Sigmoid colon (tissue), 6 donors: ENCODE measurements at regions not wholly inside any gene's neighbourhood (a gene's known extent, or its start where the extent isn't known, plus 50 kb on each side); places are given as distances from the start of the nearest gene placed in this dataset.

ENCODE experiments used
- DNase-seq: peaks from one replicate; pipeline ENCODE4 v3.0.0-alpha.2; 2019
- H3K27ac ChIP-seq, 4 donors: fragments of 200-600 bp; sonication (generic); one replicate each; pipeline ENCODE4 v1.5.1; 2016 to 2019; ENCODE audit warnings: mild to moderate bottlenecking in 1 of 4
- H3K27me3 ChIP-seq, 3 donors: fragments of 200-600 bp; sonication (generic); one replicate each; pipeline ENCODE4 v1.5.1; 2019; ENCODE audit warnings: mild to moderate bottlenecking in 1 of 3
- H3K36me3 ChIP-seq, 4 donors: fragments of 200-600 bp; sonication (generic); one replicate each; pipeline ENCODE4 v1.5.1; 2016 to 2019
- H3K4me1 ChIP-seq, 4 donors: fragments of 200-600 bp; sonication (generic); one replicate each; pipeline ENCODE4 v1.5.1; 2017 to 2019
- H3K4me3 ChIP-seq, 4 donors: fragments of 200-600 bp; sonication (generic); one replicate each; pipeline ENCODE4 v1.5.1; 2017 to 2019; ENCODE audit warnings: mild to moderate bottlenecking in 2 of 4, moderate library complexity in 1 of 4
- H3K9me3 ChIP-seq, 4 donors: fragments of 200-600 bp in 3 of 4; sonication (generic) in 3 of 4; one replicate each; pipeline versions ENCODE4 v1.5.1 to v1.6.1; 2013 to 2019
- CTCF ChIP-seq, 4 experiments: fragments of 450-650 bp in 3 of 4; fragments of 200-600 bp in 1 of 4; IDR thresholded peaks; one replicate each; pipeline ENCODE4 v1.5.1; 2016 to 2019; ENCODE audit warnings: antibody characterized with exemption in 4 of 4, mild to moderate bottlenecking in 3 of 4, moderate library complexity in 2 of 4
- EP300 ChIP-seq, 4 donors: sonication (generic); formaldehyde crosslinking; IDR thresholded peaks; one replicate each; pipeline ENCODE4 v1.6.1; 2017; ENCODE audit warnings: antibody characterized with exemption in 4 of 4
- POLR2A ChIP-seq, 2 donors: fragments of 450-650 bp; IDR thresholded peaks; one replicate each; pipeline ENCODE4 v1.6.1; 2016; ENCODE audit warnings: antibody characterized with exemption in 2 of 2, mild to moderate bottlenecking in 2 of 2, moderate library complexity in 2 of 2
- POLR2AphosphoS5 ChIP-seq, 4 donors: sonication (generic); formaldehyde crosslinking; IDR thresholded peaks; one replicate each; pipeline ENCODE4 v1.6.1; 2017; ENCODE audit warnings: antibody characterized with exemption in 4 of 4
- WGBS, 2 donors: extraction: QIAGEN DNeasy Blood & Tissue Kit; methylation state at CpG; one replicate each; pipeline ENCODE4 v1.1.7; 2013; 5-methylcytosine and 5-hydroxymethylcytosine counted together
- intact Hi-C: fragments of 100-400 bp; cut with DNase I; formaldehyde crosslinking; loops from one replicate; pipeline ENCODE4 v1.15.1; 2023
- donor health status: healthy with polysubstance abuse.
- donor health status: healthy.

GRCh38 chr9:87067426-87067825 lies 120.1 kb upstream of the GAS1 start:
- Histone ChIP-seq H3K4me3 (no peak overlapping the region), H3K27me3 (no peaks in the 10 kb centered on the region), H3K27ac (peak overlapping the region in 2 of 4 donors; percentile 46 to 54), H3K9me3 (no peaks in the 10 kb centered on the region), H3K36me3 (no peaks in the 10 kb centered on the region), H3K4me1 (peaks cover 0 to 48% (median 34%) of the 10 kb centered on the region in 4 donors)
- no peak for DNase-seq
- 40 to 74% methylated on average over 1 of the region's 1 CpG for WGBS, 2 donors
- no peak for TF ChIP-seq POLR2A (IDR thresholded peaks at IDR 0.05)
- peak in 2 of 4 donors; percentile 16 to 23 for TF ChIP-seq POLR2AphosphoS5 (IDR thresholded peaks at IDR 0.05)
- intact Hi-C loops, result no loop called here

GRCh38 chr9:87068177-87068840 lies 121.0 kb upstream of the GAS1 start:
- WGBS, 2 donors, result 60 to 77% methylated on average over 4 of the region's 4 CpGs
- DNase-seq, result no peak
- intact Hi-C loops, result no loop called here
- TF ChIP-seq EP300 (IDR thresholded peaks at IDR 0.05), result no peak
- H3K27ac ChIP-seq, result no peak overlapping the region
- peaks cover 0 to 50% (median 34%) of the 10 kb centered on the region in 4 donors for H3K4me1 ChIP-seq
- H3K36me3 ChIP-seq, result no peaks in the 10 kb centered on the region
- no peaks in the 10 kb centered on the region for H3K9me3 ChIP-seq
- no peaks in the 10 kb centered on the region for H3K27me3 ChIP-seq
- no peak overlapping the region for H3K4me3 ChIP-seq

- H3K36me3 ChIP-seq, result no peaks in the 10 kb centered on the region
- no peak for DNase-seq
- intact Hi-C loops, result no loop called here
- no peaks in the 10 kb centered on the region for H3K27me3 ChIP-seq
- no peak overlapping the region for H3K4me3 ChIP-seq
- no peaks in the 10 kb centered on the region for H3K9me3 ChIP-seq
- peaks cover 0 to 47% (median 33%) of the 10 kb centered on the region in 4 donors for H3K4me1 ChIP-seq
- TF ChIP-seq POLR2AphosphoS5 (IDR thresholded peaks at IDR 0.05) (no peak), POLR2A (IDR thresholded peaks at IDR 0.05) (no peak), CTCF (IDR thresholded peaks at IDR 0.05) (no peak), EP300 (IDR thresholded peaks at IDR 0.05) (no peak)
- H3K27ac ChIP-seq, result no peak overlapping the region
- WGBS, 2 donors, result 54 to 58% methylated on average over 3 of the region's 3 CpGs
Measured at GRCh38 chr9:87069690-87070089, 122.4 kb upstream of the GAS1 start.

- no peaks in the 10 kb centered on the region for H3K36me3 ChIP-seq
- H3K27ac ChIP-seq, result no peak overlapping the region
- no peaks in the 10 kb centered on the region for H3K9me3 ChIP-seq
- 81 to 90% methylated on average over 3 of the region's 3 CpGs for WGBS, 2 donors
- H3K4me1 ChIP-seq, result peaks cover 0 to 46% (median 33%) of the 10 kb centered on the region in 4 donors
- TF ChIP-seq EP300 (IDR thresholded peaks at IDR 0.05) (no peak), CTCF (IDR thresholded peaks at IDR 0.05) (no peak), POLR2A (IDR thresholded peaks at IDR 0.05) (no peak), POLR2AphosphoS5 (IDR thresholded peaks at IDR 0.05) (no peak)
- DNase-seq, result no peak
- no peaks in the 10 kb centered on the region for H3K27me3 ChIP-seq
- no peak overlapping the region for H3K4me3 ChIP-seq
- intact Hi-C loops, result no loop called here
Measured at GRCh38 chr9:87070336-87070735, 123.0 kb upstream of the GAS1 start.

GRCh38 chr9:87071473-87071872 lies 124.2 kb upstream of the GAS1 start:
- Histone ChIP-seq H3K4me3 (no peak overlapping the region), H3K9me3 (no peaks in the 10 kb centered on the region), H3K36me3 (no peaks in the 10 kb centered on the region), H3K4me1 (peaks cover 0 to 47% (median 30%) of the 10 kb centered on the region in 4 donors), H3K27ac (no peak overlapping the region), H3K27me3 (no peaks in the 10 kb centered on the region)
- intact Hi-C loops, result no loop called here
- TF ChIP-seq POLR2AphosphoS5 (IDR thresholded peaks at IDR 0.05), result no peak
- WGBS, 2 donors, result 74 to 92% methylated on average over 3 of the region's 3 CpGs
- DNase-seq, result no peak

- no peak for DNase-seq
- Histone ChIP-seq H3K9me3 (no peaks in the 10 kb centered on the region), H3K27me3 (no peaks in the 10 kb centered on the region), H3K4me3 (no peak overlapping the region), H3K36me3 (no peaks in the 10 kb centered on the region), H3K27ac (peak overlapping the region in 1 of 4 donors; percentile 35), H3K4me1 (peaks cover 0 to 44% (median 23%) of the 10 kb centered on the region in 4 donors)
- intact Hi-C loops, result no loop called here
- TF ChIP-seq EP300 (IDR thresholded peaks at IDR 0.05), result no peak
- TF ChIP-seq POLR2AphosphoS5 (IDR thresholded peaks at IDR 0.05), result peak in 1 of 4 donors; percentile 31
- TF ChIP-seq CTCF (IDR thresholded peaks at IDR 0.05), result no peak
- no peak for TF ChIP-seq POLR2A (IDR thresholded peaks at IDR 0.05)
- 81 to 83% methylated on average over 6 of the region's 6 CpGs for WGBS, 2 donors
Measured at GRCh38 chr9:87073692-87074091, 126.4 kb upstream of the GAS1 start.
